ENCODE measurements at regions not wholly inside any gene's neighbourhood (a gene's known extent, or its start where the extent isn't known, plus 50 kb on each side); places are given as distances from the start of the nearest gene placed in this dataset.
"Not testable (repeated sequence)": the region's sequence is repeated elsewhere in the genome, so short reads cannot be mapped to it uniquely, and the experiment has no call there.

- DNase-seq (ENCODE audit: low spot score) = no peak
Observed at GRCh38 chr6:81901551-81901966, 149.1 kb upstream of the TENT5A start.

- DNase-seq (ENCODE audit: low spot score) = no peak
Observed at GRCh38 chr6:81900616-81901015, 148.1 kb upstream of the TENT5A start.

GRCh38 chr6:81897793-81898192, 145.3 kb upstream of the TENT5A start:
- DNase-seq (ENCODE audit: low spot score) = no peak

- no peak for DNase-seq (ENCODE audit: low spot score)
Observed at GRCh38 chr6:81896525-81897503, 144.3 kb upstream of the TENT5A start.

GRCh38 chr6:81895511-81896185, 143.2 kb upstream of the TENT5A start:
- no peak for DNase-seq (ENCODE audit: low spot score)

- DNase-seq (ENCODE audit: low spot score) = no peak
Observed at GRCh38 chr6:81894788-81895271, 142.3 kb upstream of the TENT5A start.

- no peak for DNase-seq (ENCODE audit: low spot score)
Observed at GRCh38 chr6:81894306-81894705, 141.8 kb upstream of the TENT5A start.

GRCh38 chr6:81892891-81893290, 140.4 kb upstream of the TENT5A start:
- DNase-seq (ENCODE audit: low spot score) = no peak

GRCh38 chr6:81891874-81892273, 139.4 kb upstream of the TENT5A start:
- DNase-seq (ENCODE audit: low spot score) = no peak

- DNase-seq (ENCODE audit: low spot score) = no peak
Observed at GRCh38 chr6:81890846-81891245, 138.4 kb upstream of the TENT5A start.

- no peak for DNase-seq (ENCODE audit: low spot score)
Observed at GRCh38 chr6:81889377-81890053, 137.0 kb upstream of the TENT5A start.

GRCh38 chr6:81886909-81887308, 134.4 kb upstream of the TENT5A start:
- not testable (repeated sequence) for DNase-seq (ENCODE audit: low spot score)

- no peak for DNase-seq (ENCODE audit: low spot score)
Observed at GRCh38 chr6:81886157-81886556, 133.7 kb upstream of the TENT5A start.

- DNase-seq (ENCODE audit: low spot score) = no peak
Observed at GRCh38 chr6:81881660-81882059, 129.2 kb upstream of the TENT5A start.

- DNase-seq (ENCODE audit: low spot score) = no peak
Observed at GRCh38 chr6:81878479-81878878, 126.0 kb upstream of the TENT5A start.

- no peak for DNase-seq (ENCODE audit: low spot score)
Observed at GRCh38 chr6:81876971-81877370, 124.5 kb upstream of the TENT5A start.

- DNase-seq (ENCODE audit: low spot score) = no peak
Observed at GRCh38 chr6:81875782-81876293, 123.4 kb upstream of the TENT5A start.

GRCh38 chr6:81869749-81870508, 117.4 kb upstream of the TENT5A start:
- not testable (repeated sequence) for DNase-seq (ENCODE audit: low spot score)

- DNase-seq (ENCODE audit: low spot score) = no peak
Observed at GRCh38 chr6:81865712-81866111, 113.2 kb upstream of the TENT5A start.

- no peak for DNase-seq (ENCODE audit: low spot score)
Observed at GRCh38 chr6:81864124-81864523, 111.6 kb upstream of the TENT5A start.

GRCh38 chr6:81863123-81863522, 110.6 kb upstream of the TENT5A start:
- DNase-seq (ENCODE audit: low spot score) = no peak

Data from hematopoietic multipotent progenitor cell treated with erythropoietin and hydrocortisone succinate and interleukin-3 and kit ligand, for 17 days (in vitro differentiated cells).